ENCODE measurements at regions not wholly inside any gene's neighbourhood (a gene's known extent, or its start where the extent isn't known, plus 50 kb on each side); places are given as distances from the start of the nearest gene placed in this dataset.

DNA sequence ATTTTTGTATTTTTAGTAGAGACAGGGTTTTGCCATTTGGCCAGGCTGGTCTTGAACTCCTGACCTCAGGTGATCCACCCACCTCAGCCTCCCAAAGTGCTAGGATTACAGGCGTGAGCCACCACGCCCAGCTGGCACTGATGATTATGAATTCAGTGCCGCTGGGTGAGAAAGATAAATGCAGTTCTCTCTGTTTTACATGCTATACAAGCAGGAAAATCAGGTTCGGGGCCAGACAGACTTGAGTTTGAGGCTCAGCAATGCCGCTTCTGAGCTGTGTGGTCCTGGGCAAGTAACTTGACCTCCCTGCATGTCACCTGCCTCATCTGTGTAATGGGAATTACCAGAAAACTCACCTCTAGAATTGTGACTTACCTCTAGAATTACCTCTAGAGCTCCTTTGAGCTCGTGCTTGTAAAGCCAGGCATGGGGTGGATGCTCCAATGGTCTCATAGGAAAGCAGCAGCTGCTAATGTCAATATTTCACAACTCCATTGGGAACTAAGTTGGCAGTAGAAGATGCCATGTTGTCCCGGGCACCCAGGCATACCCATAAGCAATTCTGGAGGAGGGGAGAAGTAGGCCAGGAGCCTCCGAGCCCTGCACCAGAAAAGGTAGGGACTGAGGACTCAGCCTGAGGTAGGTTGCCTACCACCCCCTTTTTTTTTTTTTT is 119.8 kb upstream of the SLC25A33 start:
- no peak for DNase-seq

DNA sequence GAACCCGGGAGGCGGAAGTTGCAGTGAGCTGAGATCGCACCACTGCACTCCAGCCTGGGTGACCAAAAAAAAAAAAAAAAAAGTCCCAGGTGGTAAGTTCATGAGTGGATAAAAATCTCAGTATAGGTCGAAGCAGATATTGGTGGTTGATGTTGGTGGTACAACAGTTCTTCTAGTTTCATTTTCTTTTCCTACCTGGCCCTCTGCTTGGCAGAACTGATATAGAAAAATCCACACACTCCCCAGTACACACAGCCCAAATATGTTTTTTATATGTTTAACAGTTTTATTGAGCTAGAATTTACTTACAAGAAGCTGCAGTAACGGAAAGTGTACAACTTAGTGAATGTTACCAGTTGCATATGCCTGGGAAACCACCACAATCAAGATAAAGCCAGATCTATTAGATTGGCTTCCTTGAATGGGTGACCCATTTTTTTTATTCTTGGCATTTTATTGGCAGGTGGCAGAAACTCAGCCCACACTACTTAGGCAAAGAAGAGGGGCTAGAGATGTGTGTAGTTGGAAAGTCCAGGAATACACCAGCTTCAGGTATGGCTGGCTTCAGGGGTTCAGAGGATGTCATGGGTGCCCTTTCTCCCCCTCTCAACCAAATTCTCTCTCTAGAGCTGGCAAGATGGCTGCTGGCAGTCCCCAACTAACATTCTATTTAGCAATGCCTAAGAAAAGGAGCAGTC is 118.3 kb upstream of the SLC25A33 start:
- DNase-seq, result no peak

DNA sequence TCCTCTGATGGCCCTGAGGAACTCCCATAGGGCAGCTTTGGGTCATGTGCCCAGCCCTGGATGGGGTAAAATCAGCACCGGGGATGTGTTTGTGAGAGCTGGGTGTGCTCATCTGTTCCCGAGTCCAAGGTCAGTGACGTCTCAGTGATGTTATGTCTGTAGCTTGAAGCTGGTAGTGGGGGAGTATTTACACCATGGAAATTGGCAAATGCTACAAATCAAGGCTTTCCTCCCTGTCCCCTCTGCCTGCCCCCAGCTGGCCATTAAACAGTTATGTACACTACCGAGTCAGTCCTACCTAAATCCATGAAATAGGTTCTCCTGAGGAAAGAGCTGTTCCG is 117.8 kb upstream of the SLC25A33 start:
- DNase-seq, result no peak

DNA sequence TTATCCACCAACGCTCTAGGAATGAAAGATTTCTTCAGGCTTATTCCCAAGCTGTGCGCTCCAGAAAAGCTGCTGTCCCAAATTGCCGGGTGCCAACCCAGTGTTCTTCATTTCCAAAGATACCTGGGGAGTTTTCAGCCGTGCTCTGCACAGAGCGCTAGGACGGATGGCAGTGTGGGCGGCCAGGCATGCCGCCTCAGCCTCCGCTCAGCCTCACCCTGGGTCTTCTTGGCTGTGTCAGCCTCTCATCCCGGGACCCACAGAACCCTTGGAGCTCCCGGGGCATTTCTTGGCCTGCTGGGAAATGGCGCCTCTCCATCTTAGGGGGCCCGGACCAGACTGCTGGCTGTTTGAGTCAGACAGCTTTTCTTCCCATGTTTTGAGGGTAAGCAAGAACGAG is 116.9 kb upstream of the SLC25A33 start:
- DNase-seq, result no peak

DNA sequence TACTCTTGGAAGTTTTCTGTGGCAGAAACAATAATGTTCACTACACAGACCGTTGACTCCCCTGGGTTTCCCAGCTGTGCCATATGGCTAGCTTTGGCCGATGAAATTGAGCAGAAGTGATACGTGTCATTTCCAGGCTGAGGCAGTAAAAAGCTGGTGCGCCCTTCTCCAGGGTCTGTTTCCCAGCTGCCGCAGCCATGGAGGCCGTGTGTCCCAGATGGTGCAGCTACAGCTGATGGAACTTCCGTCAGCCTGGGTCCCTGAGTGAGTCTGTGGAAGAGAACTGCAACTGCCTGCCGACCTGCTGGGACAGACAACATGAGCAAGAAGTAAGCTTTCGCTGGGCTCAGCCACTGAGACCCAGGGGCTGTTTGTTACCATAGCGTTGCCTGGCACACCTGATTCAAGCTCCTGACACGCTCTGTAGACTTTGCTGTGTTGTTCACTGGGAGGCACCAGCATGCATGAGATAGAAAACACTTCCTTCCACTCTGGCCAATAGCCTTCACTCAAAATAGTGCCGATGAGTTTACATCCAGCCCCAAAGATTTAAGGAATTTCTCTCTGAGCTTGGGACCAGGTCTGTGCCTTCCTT is 116.3 kb upstream of the SLC25A33 start:
- DNase-seq, result no peak

DNA sequence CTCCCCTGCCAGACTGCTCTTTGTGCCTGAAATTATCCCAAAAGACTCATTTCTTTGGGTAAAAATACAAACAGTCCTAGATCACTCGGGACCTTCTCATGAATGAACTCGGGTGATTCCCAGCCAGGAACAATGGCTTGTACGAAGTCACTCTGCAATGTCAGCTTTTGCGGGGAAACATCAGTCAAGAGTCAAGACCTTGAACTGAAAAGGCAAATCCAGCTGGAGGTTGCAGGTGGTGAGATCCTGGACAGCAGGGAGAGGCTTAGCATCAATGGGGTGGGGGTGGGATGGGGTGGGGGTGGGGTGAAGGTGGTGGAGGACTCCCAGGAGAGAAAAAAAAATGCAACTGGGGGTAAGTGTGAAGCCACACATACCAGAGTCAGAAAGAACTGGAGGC is 115.0 kb upstream of the SLC25A33 start:
- no peak for DNase-seq

DNA sequence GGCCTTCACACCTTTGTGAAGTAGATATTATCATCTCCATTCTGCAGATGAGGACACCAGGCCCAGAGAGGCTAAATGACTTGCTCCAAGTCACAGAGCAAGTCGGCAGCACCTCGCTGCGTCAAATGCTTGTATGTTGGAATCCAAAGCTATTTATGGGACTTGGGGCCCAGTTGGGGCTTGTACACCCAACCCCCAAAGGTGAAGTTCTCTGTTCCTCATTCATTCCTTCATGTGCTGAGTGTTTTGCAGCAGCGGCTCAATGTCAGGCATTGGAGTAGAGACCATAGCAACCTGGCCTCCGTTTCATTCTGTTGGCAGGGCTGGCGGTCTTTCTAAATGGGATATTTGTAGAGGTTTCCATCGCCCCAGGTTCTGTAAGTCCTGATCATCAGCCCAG is 113.4 kb upstream of the SLC25A33 start:
- no peak for DNase-seq

DNA sequence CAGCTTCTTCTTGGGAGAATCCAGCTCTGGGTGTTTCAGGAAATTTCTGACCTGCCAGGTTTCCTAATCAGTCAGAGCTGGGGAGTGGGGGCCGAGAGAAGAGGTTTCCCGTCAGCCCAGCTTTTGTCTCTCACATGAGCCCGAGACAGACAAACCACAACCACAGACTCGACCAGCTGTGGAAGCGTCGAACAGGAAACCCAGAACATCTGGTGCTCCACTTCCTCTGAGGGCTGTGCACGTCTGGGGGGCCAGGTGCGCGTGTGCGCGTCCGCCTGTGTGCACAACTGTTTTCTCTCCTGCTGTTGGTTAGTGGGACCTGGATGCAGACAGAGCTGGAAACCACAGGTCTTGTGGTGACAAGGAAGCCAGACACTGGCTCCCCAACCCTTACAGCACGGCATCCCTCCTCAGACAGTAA is 113.0 kb upstream of the SLC25A33 start:
- peak in 1 of 3 donors; percentile 47 for DNase-seq

DNA sequence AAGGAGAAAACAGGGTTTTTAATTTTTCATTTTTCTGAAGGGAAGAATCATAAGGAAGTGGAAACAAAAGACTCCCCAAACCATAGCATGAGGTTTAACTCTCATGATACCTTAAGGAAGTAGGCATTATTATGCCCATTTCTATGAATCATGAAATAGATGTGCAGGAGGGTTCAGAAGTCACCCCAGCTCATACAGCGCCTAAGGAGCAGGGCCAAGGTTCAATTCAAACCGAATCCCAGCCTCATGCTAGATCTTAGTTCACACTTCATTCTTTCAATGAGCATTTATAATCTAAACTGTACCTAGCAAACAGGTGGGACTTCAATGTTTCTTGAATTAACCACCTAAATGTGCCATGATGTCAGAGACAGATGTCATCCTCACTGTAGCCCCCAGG is 111.9 kb upstream of the SLC25A33 start:
- DNase-seq, result no peak

DNA sequence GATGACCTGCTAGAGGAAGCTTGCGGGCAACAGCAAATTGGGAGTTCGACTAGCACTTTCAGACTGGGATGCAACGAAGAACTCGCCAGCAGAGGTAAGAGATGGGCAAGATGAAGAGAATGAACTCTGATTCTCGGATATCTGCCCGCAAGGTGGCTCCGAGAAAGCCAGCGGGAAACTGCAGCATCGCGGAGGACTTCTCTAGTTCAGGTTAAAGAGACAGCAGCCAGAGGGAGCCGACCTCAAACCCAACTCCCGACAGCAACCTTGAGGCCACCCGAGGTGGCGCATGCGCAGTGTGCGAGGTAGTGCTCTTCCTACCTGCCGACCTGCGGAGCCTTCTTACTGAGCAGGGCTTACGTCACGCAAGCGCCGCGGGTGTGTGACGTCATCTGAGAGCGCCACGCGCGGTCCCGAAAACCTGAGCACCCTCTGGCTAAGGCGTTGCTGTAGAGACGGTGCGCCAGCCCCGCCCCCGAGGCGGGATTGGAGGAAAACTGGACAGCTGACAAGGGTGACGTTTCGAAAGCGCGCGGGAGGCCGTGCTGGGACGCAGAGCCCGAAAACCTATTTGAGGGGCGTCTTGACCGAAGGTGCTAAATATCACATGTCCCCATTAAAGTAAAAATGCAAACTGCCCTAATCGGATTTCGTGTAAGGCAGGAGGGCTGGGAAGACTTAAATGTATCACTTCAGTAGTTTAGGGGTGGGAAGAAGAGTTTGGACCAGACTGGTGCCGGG is 110.5 kb upstream of the SLC25A33 start:
- DNase-seq, result peak; percentile 99 to 100 (median 100)

DNA sequence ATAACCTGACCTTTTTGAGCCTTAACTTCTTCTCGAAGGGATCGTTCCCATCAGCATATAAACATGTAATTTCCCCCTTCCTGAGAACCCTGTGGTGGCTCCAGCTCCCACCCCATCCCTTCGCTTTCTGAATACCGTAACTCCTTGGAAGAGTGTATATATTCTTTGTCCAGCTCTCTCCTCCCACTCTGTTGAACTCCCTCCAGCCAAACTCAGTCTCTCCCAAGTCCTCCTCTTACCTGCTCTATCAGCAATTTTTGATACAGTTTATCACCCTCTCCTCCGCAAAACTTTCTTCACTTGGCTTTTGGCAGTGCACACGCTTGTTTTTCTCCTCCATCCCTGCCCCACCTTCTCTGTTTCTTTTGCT is 109.9 kb upstream of the SLC25A33 start:
- no peak for DNase-seq

DNA sequence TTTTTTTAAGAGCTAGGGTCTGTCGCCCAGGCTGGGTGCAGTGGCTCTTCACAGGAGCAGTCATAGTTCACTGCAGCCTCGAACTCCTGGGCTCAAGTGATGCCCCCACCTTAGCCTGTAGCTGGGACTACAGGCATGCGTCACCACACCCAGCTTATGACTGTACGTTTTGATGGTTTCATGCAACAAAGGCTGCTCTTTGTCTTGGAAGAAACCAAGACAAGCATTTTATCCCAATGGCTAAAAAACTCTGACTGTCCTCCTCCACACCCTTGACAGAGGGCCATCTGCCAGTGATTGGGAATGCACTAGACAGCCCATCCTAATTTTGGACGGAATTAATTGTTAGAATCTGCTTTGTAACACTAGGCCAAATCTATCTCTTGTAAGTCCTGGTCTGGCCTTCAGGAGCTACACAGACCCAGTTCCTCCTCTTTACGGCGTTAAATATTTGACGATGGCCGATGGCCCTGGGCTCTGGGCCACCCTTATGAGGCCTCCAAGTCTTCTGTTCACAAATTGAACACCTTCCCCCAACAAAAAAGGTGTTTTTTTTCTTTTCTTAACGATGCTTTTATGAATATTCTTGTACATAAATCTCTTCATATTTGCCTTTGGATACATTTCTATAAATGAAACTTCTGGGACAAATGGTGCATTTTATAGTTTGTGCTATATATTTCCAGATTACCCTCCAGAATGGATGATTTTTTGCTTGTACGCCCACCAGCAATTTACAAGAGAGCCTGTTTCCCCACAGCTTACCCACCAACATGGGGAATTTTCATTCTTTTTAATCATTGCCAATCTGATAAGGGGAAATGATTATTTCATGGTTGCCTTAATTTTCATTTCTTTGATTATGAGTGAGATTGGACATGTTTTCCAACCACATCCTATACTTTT is 104.8 kb upstream of the SLC25A33 start:
- DNase-seq, result peak in 1 of 3 donors; percentile 66

DNA sequence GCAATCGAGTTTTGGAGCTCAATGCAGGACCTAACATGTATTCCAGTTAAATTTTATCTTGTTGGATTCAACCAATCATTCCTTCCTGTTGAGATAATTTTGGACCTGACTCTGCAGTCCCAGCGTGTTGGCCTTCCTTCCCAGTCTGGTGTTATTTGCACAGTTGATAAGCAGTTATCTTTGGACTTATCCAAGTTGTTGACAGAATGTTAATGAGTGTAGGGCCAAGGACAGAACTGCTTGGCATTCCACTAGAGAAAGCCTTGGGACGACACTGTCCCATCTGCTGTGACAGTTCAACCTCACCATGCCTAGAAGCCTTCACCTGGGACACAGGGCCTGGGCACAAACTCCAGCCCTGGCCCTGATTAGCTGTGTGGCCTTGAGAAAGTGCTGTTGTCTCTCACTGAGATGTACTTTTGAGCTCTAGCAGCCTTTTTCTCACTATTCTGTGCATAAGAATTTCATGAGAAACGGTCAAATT is 104.1 kb upstream of the SLC25A33 start:
- peak in 1 of 3 donors; percentile 59 for DNase-seq

DNA sequence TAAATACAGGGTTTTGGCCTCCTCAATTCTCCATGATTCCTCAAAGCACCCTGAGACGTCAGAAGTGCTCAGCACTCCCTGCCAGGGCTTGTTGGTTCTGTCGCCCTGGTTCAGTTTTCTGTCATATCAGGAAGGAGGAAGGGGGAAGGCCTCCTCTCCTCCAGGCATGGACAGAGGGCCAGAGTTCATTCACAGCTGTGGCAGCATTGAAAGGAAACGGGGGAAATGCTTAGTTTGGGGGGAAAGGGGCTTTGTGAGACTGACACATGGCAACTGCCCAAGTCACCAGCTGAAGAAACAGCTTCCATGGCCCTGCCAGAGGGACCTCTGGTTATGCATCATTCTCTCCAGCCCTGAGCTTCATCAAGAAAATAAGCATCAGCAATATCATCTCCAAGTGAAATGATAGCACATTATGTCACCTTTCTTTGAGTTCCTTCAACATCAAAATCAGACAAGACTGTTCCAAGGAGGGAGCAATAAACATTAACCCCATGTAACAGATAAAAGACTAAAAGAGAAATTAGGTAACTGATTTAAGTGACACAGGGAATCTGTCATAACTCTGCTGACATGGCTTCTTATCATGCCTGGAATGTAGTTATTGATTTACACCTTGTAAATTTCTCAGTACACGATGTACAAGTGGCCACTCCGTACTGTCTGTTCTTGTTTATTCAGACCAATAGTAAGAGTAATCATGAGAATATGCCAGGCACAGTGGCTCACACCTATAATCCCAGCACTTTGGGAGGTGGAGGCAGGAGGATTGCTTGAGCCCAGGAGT is 103.2 kb upstream of the SLC25A33 start:
- DNase-seq, result no peak

DNA sequence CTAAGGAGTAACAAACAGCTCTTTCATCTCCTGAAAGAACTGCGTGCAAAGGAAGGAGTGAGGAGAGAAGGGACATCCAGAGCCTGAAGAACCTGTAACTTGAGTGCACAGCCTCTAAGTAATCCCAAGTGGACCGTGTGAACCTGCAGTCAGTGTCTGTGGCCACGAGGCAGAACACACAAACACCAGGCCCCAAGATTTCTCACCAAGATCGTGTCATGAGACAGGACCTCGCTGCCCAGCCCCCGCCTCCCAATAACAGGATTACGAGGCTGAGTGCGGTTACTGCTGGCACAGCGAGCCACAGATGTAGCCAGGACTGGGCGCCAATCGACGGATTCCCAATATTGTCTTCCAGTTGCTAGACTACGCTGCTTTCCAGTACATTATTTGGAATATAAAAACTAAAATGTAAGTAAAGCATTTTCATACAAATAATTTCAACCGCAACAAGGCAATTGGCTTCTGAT is 101.3 kb upstream of the SLC25A33 start:
- DNase-seq, result peak; percentile 65 to 92 (median 87)

DNA sequence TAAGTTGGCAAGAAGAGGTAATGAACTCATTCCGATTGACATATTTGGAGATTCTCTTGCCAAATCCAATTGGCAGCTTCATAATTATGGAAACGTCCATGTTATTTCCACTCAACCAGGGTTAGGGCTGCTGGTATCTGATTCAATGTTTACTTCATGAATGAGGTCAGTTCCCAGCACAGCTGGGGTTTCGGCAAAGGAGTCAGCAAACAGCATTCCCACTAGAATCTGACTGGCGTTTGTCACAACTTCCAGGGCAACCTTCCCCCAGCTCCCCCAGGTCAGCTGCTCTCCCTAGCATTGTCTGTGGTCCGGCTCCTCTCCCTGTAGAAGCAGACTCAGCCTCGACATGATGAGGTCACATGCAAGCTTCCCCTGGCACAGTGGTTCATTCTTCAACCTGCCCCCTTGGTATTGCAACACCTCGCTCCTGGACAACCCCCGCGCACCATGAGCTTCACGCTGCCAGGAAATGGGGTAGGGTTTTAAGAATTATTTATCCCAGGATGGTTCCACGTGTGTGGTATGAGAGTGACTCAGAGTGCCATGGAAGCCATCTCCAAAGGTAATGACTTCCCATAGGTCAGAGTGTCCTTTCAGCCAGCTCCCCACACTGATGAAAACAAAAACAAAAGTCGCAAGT is 100.7 kb upstream of the SLC25A33 start:
- peak; percentile 67 to 89 (median 83) for DNase-seq

DNA sequence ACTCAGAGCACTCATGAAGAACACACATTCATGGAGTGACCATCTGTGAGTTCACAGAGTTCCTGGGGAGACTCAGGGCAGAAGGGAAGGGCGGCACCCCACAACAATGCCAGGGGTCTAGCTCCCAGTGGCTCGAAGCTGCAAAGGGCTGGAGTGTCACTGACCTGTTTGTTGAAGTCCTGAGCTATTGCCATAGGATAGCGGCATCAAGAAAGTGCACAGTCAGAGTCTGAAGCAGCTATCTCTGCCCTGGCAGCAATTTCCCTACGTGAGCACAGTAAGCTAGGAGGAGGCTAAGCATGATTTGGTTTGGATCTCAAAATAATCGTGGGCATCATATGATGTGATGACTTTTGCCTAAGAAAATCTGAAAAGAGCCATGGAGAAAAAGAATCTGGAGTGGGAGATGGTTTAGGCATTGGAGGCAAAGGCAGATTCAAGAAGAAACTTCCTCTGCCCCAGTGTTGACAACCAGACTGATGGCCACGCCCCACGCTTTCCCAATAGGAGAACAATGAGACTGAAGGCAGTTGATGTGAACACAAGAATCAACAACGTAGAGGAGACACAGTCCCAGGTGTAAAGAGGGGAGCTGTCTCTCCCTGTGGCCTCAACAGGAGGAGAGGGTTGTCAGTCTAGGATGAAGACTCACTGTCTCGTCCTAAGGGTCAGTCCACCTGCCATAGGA is 100.0 kb upstream of the SLC25A33 start:
- no peak for DNase-seq

DNA sequence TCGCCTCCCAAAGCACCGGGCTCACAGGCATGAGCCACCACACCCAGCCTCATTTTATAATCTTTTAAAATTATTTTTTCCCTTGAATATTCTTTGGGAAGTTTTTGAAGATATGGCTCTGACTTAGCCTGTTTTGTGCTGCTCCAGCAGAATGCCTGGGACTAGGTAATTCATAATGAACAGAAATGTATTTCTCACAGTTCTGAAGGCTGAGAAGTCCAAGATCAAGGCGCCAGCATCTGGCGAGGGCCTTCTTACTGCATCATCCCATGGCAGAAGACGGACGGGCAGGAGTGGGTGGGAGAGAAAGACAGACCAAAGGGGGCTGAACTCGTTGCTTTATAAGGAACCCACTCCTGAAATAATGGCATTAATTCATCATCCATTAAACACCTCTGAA is 99.0 kb upstream of the SLC25A33 start:
- DNase-seq, result no peak

DNA sequence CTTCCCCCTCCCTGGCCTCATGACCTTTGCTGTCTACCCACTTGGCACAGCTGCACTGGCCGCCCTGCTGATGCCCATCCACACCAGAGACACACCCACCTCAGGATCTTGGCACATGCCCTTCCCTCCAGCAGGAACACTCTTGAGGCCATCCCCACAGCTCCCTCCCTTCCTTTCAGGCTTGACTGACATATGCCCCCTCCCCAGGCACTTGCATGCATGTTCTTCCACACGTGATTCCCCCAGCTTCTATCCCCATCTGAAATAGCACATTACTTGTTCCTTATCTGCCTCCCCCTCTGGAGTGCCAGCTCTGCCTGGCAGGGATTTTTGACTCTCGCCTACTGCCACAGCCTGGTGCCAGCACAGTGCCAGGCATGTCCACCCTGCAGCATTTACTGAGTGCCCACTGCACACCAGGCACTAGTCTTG is 98.5 kb upstream of the SLC25A33 start:
- no peak for DNase-seq

All from muscle of back (tissue), 3 donors.